ENCODE measurements at regions not wholly inside any gene's neighbourhood (a gene's known extent, or its start where the extent isn't known, plus 50 kb on each side); places are given as distances from the start of the nearest gene placed in this dataset.
"Not testable (repeated sequence)": the region's sequence is repeated elsewhere in the genome, so short reads cannot be mapped to it uniquely, and the experiment has no call there.

GRCh38 chr3:110323349-110323748 is 748.3 kb upstream of the NECTIN3 start:
- Histone ChIP-seq H3K27me3 (ENCODE audit: control insufficient read depth, insufficient read depth, low read length) (no peaks in the 10 kb centered on the region), H3K4me3 (ENCODE audit: low read depth, low read length) (no peak overlapping the region), H3K36me3 (ENCODE audit: control insufficient read depth, insufficient read depth, low read length) (no peaks in the 10 kb centered on the region)
- no peak for DNase-seq (ENCODE audit: low read depth)
- TF ChIP-seq CTCF (IDR thresholded peaks at IDR 0.05; ENCODE audit: insufficient read depth, low read length, poor library complexity, severe bottlenecking), result no peak

DNA sequence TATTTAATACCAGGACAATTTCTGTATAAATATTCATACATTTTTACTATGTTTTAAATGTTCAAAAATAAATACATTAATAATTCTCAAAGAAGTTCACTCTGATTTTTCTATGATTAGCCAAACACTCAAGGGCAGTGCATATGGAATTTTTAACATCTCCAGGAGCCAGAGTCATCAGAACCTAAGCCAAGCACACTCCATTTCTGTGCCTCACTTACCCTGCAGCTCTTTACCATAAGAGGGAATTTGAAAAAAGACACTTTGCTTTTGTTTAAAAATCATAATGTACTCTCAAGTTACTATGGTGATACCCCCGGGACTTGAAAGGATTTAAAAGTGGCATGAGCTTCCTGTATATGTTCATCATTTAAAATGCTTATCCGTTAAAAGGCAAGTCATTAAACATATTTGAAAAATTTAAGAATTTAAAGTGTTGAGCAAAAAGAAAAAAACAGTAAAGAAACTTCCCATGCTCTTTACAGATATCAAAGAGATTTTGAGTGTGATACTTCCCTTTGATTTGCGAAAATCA is 747.4 kb upstream of the NECTIN3 start:
- no peak for TF ChIP-seq CTCF (IDR thresholded peaks at IDR 0.05; ENCODE audit: insufficient read depth, low read length, poor library complexity, severe bottlenecking)
- Histone ChIP-seq H3K27me3 (ENCODE audit: control insufficient read depth, insufficient read depth, low read length) (no peaks in the 10 kb centered on the region), H3K36me3 (ENCODE audit: control insufficient read depth, insufficient read depth, low read length) (no peaks in the 10 kb centered on the region), H3K4me3 (ENCODE audit: low read depth, low read length) (no peak overlapping the region)
- DNase-seq (ENCODE audit: low read depth), result no peak

GRCh38 chr3:110327870-110328269 is 743.7 kb upstream of the NECTIN3 start:
- no peaks in the 10 kb centered on the region for H3K36me3 ChIP-seq (ENCODE audit: control insufficient read depth, insufficient read depth, low read length)

GRCh38 chr3:110331562-110331961 is 740.1 kb upstream of the NECTIN3 start:
- DNase-seq (ENCODE audit: low read depth); H3K4me3 ChIP-seq (ENCODE audit: low read depth, low read length); H3K36me3 ChIP-seq (ENCODE audit: control insufficient read depth, insufficient read depth, low read length); H3K27me3 ChIP-seq (ENCODE audit: control insufficient read depth, insufficient read depth, low read length): not testable (repeated sequence)

More at GRCh38 chr3:110327870-110328269, 743.7 kb upstream of the NECTIN3 start:
- H3K27me3 ChIP-seq (ENCODE audit: control insufficient read depth, insufficient read depth, low read length), result no peaks in the 10 kb centered on the region
- no peak for TF ChIP-seq CTCF (IDR thresholded peaks at IDR 0.05; ENCODE audit: insufficient read depth, low read length, poor library complexity, severe bottlenecking)
- no peak for DNase-seq (ENCODE audit: low read depth)
- no peak overlapping the region for H3K4me3 ChIP-seq (ENCODE audit: low read depth, low read length)

- no peak for TF ChIP-seq CTCF (IDR thresholded peaks at IDR 0.05; ENCODE audit: insufficient read depth, low read length, poor library complexity, severe bottlenecking)
- H3K4me3 ChIP-seq (ENCODE audit: low read depth, low read length), result no peak overlapping the region
- H3K36me3 ChIP-seq (ENCODE audit: control insufficient read depth, insufficient read depth, low read length), result no peaks in the 10 kb centered on the region
- no peaks in the 10 kb centered on the region for H3K27me3 ChIP-seq (ENCODE audit: control insufficient read depth, insufficient read depth, low read length)
- DNase-seq (ENCODE audit: low read depth), result no peak
These were observed 739.0 kb upstream of the NECTIN3 start for GRCh38 chr3:110332629-110333028.

GRCh38 chr3:110341047-110341446 is 730.6 kb upstream of the NECTIN3 start:
- TF ChIP-seq CTCF (IDR thresholded peaks at IDR 0.05; ENCODE audit: insufficient read depth, low read length, poor library complexity, severe bottlenecking), result no peak
- H3K27me3 ChIP-seq (ENCODE audit: control insufficient read depth, insufficient read depth, low read length), result no peaks in the 10 kb centered on the region
- no peak overlapping the region for H3K4me3 ChIP-seq (ENCODE audit: low read depth, low read length)
- no peaks in the 10 kb centered on the region for H3K36me3 ChIP-seq (ENCODE audit: control insufficient read depth, insufficient read depth, low read length)
- peak; percentile 10 for DNase-seq (ENCODE audit: low read depth)

Data from kidney epithelial cell (primary cell).